HepG2 (cell line): ENCODE measurements at regions not wholly inside any gene's neighbourhood (a gene's known extent, or its start where the extent isn't known, plus 50 kb on each side); places are given as distances from the start of the nearest gene placed in this dataset.

Source experiments
- ATAC-seq: fragments of 200-7000 bp; cut with Tn5 transposase; 3 replicates; pipeline ENCODE4 v1.9.1; 2020; ENCODE audit warnings: mild to moderate bottlenecking, moderate library complexity
- BruUV-seq: library from RNA; stranded (reverse); fragments of 400-500 nt; replicated peaks from 2 replicates; lab custom pipeline; 2021; lab: Mats Ljungman, UMichigan
- CTCF ChIA-PET: fragments of 300-600 bp; formaldehyde crosslinking; extraction: SDS; loops from one replicate; lab custom pipeline; 2021; ENCODE audit warnings: low total read pairs, inconsistent platforms, low intra/inter-chr PET ratio; lab: Yijun Ruan, JAX
- POLR2A ChIA-PET: fragments of 350-600 bp; sonication (Branson Sonifier 250); formaldehyde crosslinking; loops from one replicate; lab custom pipeline; 2020; ENCODE audit warnings: antibody characterized with exemption, inconsistent platforms; lab: Yijun Ruan, JAX
- DNase-seq: peaks from one replicate; pipeline ENCODE4 v3.0.0-alpha.2; 2015; ENCODE audit warnings: low spot score
- FAIRE-seq: peaks from 3 replicates; lab custom pipeline; 2011; peaks lifted over from hg19 to GRCh38; lab: Jason Lieb, UNC
- H2AFZ ChIP-seq: one replicate; pipeline ENCODE4 v1.6.1; 2011; ENCODE audit warnings: low read length, inconsistent platforms
- H3K27ac ChIP-seq: fragments of 300-600 bp; 3 replicates; pipeline ENCODE4 v1.8.0; 2011; ENCODE audit warnings: mixed run types, mild to moderate bottlenecking, mixed read lengths, low read length, inconsistent platforms; ENCODE audit not compliant: insufficient read depth; ENCODE audit errors: extremely low read length
- H3K27me3 ChIP-seq, 2 experiments: fragments of 200-600 bp in 1 of 2; 2 replicates in 1 of 2; 3 replicates in 1 of 2; pipeline versions ENCODE4 v1.6.0 to v1.8.0; 2011; ENCODE audit warnings: low read length in 2 of 2, mild to moderate bottlenecking in 2 of 2, moderate library complexity in 2 of 2, inconsistent platforms in 1 of 2; ENCODE audit not compliant: insufficient read depth in 2 of 2, control insufficient read depth in 1 of 2
- H3K36me3 ChIP-seq, 2 experiments: fragments of 200-600 bp in 1 of 2; replicated peaks in 1 of 2; 2 replicates in 1 of 2; 3 replicates in 1 of 2; pipeline versions ENCODE4 v1.5.1 to v1.8.0; 2011; ENCODE audit warnings: low read length in 2 of 2, inconsistent platforms in 1 of 2; ENCODE audit not compliant: insufficient read depth in 2 of 2, control insufficient read depth in 1 of 2
- H3K4me1 ChIP-seq: 2 replicates; pipeline ENCODE4 v1.5.1; 2012; ENCODE audit warnings: low read length, inconsistent platforms; ENCODE audit not compliant: insufficient read depth
- H3K4me2 ChIP-seq: 2 replicates; pipeline ENCODE4 v1.6.0; 2011; ENCODE audit warnings: low read depth, low read length, inconsistent platforms
- H3K4me3 ChIP-seq, 3 experiments: fragments of 200-600 bp in 1 of 3; sonication (generic), shearing (Covaris generic) in 1 of 3; replicated peaks in 1 of 3; 2 replicates each; pipeline ENCODE4 v1.5.1; 2011 to 2016; ENCODE audit warnings: low read length in 3 of 3, inconsistent platforms in 2 of 3, low read depth in 2 of 3, mild to moderate bottlenecking in 2 of 3, control low read depth in 1 of 3, mixed read lengths in 1 of 3; ENCODE audit not compliant: insufficient read depth in 1 of 3
- H3K79me2 ChIP-seq: one replicate; pipeline ENCODE4 v1.6.1; 2011; ENCODE audit warnings: low read length, inconsistent platforms; ENCODE audit not compliant: insufficient read depth
- H3K9ac ChIP-seq: 2 replicates; pipeline ENCODE4 v1.6.0; 2011; ENCODE audit warnings: mild to moderate bottlenecking, low read depth, low read length, inconsistent platforms; ENCODE audit not compliant: insufficient read depth
- H3K9me3 ChIP-seq: 2 replicates; pipeline ENCODE4 v1.5.1; 2012; ENCODE audit warnings: mild to moderate bottlenecking, low read length
- H4K20me1 ChIP-seq: 2 replicates; pipeline ENCODE4 v1.6.0; 2011; ENCODE audit warnings: inconsistent platforms, mild to moderate bottlenecking, low read length, moderate library complexity; ENCODE audit not compliant: insufficient read depth
- HNF4G ChIP-seq, 2 experiments: sonication (generic) in 1 of 2; formaldehyde crosslinking in 1 of 2; IDR thresholded peaks; 2 replicates each; pipeline versions ENCODE4 v1.4.0 to v1.6.1; 2011 to 2020; ENCODE audit warnings: borderline replicate concordance in 2 of 2, low read depth in 2 of 2, mild to moderate bottlenecking in 2 of 2, low read length in 1 of 2, missing genetic modification reagents in 1 of 2, moderate library complexity in 1 of 2
- MIER3 ChIP-seq: IDR thresholded peaks from 2 replicates; pipeline ENCODE4 v1.6.1; 2016; ENCODE audit warnings: missing compliant biosample characterization, borderline replicate concordance
- POLR2AphosphoS2 ChIP-seq: IDR thresholded peaks from 2 replicates; pipeline ENCODE4 v1.6.1; 2011; ENCODE audit warnings: low read depth, low read length, improper control_type of control experiment
- RFX1 ChIP-seq: fragments of 450-650 bp; IDR thresholded peaks from 2 replicates; pipeline ENCODE4 v1.6.1; 2017
- SKI ChIP-seq: fragments of 450-650 bp; IDR thresholded peaks from one replicate; pipeline ENCODE4 v1.6.1; 2018; ENCODE audit warnings: mild to moderate bottlenecking; ENCODE audit not compliant: partially characterized antibody
- TBP ChIP-seq: sonication (generic); formaldehyde crosslinking; IDR thresholded peaks from 2 replicates; pipeline ENCODE4 v1.5.0; 2020; ENCODE audit warnings: missing genetic modification reagents
- ZFP82 ChIP-seq: sonication (generic); formaldehyde crosslinking; IDR thresholded peaks from 2 replicates; pipeline ENCODE4 v1.5.1; 2020; ENCODE audit warnings: mild to moderate bottlenecking, missing genetic modification reagents, borderline replicate concordance
- ZFX ChIP-seq: sonication (generic); formaldehyde crosslinking; IDR thresholded peaks from 2 replicates; pipeline ENCODE4 v1.4.0; 2020; ENCODE audit warnings: mild to moderate bottlenecking, low read depth, missing genetic modification reagents, moderate library complexity
- ZKSCAN8 ChIP-seq: IDR thresholded peaks from 2 replicates; pipeline ENCODE4 v1.6.1; 2016; ENCODE audit warnings: borderline replicate concordance, missing genetic modification reagents, missing compliant biosample characterization
- ZNF253 ChIP-seq: sonication (generic); formaldehyde crosslinking; IDR thresholded peaks from 2 replicates; pipeline ENCODE4 v1.8.0; 2022; ENCODE audit warnings: mild to moderate bottlenecking, missing genetic modification reagents, borderline replicate concordance
- ZNF546 ChIP-seq: sonication (generic); formaldehyde crosslinking; conservative IDR thresholded peaks from 2 replicates; pipeline ENCODE4 v1.8.1; 2023; ENCODE audit warnings: mild to moderate bottlenecking, missing genetic modification reagents
- WGBS: methylation state at CpG from one replicate; pipeline ENCODE4 v1.1.6; 2017; ENCODE audit warnings: low lambda C conversion rate; 5-methylcytosine and 5-hydroxymethylcytosine counted together
- in situ Hi-C: cut with HindIII; loops from 2 replicates; pipeline ENCODE4 v1.10.0; 2017; ENCODE audit warnings: low pct_unique_long_range_greater_than_20kb; ENCODE audit not compliant: extremely low pct_ligation_motif_present
- intact Hi-C: fragments of 100-400 bp; cut with micrococcal nuclease; formaldehyde crosslinking; loops from one replicate; pipeline ENCODE4 v1.10.0; 2022; ENCODE audit not compliant: unreplicated experiment
- TF ChIP-seq, protein P1 (sequence below): sonication (generic); formaldehyde crosslinking; IDR thresholded peaks from 2 replicates; pipeline ENCODE4 v1.5.0; 2020; ENCODE audit warnings: mild to moderate bottlenecking, missing genetic modification reagents
- TF ChIP-seq, protein P2 (sequence below): sonication (generic); formaldehyde crosslinking; IDR thresholded peaks from 2 replicates; pipeline ENCODE4 v1.4.0; 2020; ENCODE audit warnings: missing genetic modification reagents
- TF ChIP-seq, protein P3 (sequence below): sonication (generic); formaldehyde crosslinking; IDR thresholded peaks from 2 replicates; pipeline ENCODE4 v1.5.0; 2020; ENCODE audit warnings: mild to moderate bottlenecking, missing genetic modification reagents, borderline replicate concordance
- TF ChIP-seq, protein P4 (sequence below): sonication (generic); formaldehyde crosslinking; IDR thresholded peaks from 2 replicates; pipeline ENCODE4 v1.8.1; 2022; ENCODE audit warnings: low read depth, mild to moderate bottlenecking, missing genetic modification reagents

DNA sequence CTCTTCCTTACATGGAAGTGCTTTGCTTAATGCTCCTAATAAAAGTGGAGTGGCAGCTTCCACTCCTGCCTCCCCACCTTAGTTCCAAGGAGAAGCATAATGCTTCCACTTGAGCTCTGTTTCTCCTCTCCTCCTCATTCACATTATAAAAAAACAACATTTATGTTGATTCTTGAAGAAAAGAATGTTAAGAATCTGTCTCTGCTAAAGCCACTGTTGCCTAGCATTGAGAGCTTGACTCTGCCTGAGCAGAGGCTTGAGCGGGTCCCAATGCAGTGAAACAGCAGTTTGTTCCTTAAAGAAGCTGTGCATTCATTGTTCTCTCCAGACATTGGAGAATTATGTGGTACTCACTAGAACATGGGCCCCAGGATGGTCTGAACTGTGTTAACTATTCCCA, 101.5 kb upstream of the GHR start:
- DNase-seq (no peak), FAIRE-seq (no peak), ATAC-seq (no peak)
- no peak for TF ChIP-seq HNF4G (IDR thresholded peaks at IDR 0.05; ENCODE audit: borderline replicate concordance, low read depth, low read length)
- TF ChIP-seq HNF4G (CRISPR knock-in tag; IDR thresholded peaks at IDR 0.05; ENCODE audit: borderline replicate concordance, low read depth): no peak
- no peak for TF ChIP-seq ZKSCAN8 (CRISPR knock-in tag)
- TF ChIP-seq TBP (CRISPR knock-in tag): no peak
- no peak for TF ChIP-seq ZNF253
- TF ChIP-seq RFX1: no peak
- TF ChIP-seq MIER3: no peak
- TF ChIP-seq SKI: no peak
- no peak for TF ChIP-seq POLR2AphosphoS2
- TF ChIP-seq, protein P1, sequence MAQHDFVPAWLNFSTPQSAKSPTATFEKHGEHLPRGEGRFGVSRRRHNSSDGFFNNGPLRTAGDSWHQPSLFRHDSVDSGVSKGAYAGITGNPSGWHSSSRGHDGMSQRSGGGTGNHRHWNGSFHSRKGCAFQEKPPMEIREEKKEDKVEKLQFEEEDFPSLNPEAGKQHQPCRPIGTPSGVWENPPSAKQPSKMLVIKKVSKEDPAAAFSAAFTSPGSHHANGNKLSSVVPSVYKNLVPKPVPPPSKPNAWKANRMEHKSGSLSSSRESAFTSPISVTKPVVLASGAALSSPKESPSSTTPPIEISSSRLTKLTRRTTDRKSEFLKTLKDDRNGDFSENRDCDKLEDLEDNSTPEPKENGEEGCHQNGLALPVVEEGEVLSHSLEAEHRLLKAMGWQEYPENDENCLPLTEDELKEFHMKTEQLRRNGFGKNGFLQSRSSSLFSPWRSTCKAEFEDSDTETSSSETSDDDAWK (CRISPR knock-in tag): no peak
- no peak for TF ChIP-seq ZFP82 (CRISPR knock-in tag)
- TF ChIP-seq, protein P2, sequence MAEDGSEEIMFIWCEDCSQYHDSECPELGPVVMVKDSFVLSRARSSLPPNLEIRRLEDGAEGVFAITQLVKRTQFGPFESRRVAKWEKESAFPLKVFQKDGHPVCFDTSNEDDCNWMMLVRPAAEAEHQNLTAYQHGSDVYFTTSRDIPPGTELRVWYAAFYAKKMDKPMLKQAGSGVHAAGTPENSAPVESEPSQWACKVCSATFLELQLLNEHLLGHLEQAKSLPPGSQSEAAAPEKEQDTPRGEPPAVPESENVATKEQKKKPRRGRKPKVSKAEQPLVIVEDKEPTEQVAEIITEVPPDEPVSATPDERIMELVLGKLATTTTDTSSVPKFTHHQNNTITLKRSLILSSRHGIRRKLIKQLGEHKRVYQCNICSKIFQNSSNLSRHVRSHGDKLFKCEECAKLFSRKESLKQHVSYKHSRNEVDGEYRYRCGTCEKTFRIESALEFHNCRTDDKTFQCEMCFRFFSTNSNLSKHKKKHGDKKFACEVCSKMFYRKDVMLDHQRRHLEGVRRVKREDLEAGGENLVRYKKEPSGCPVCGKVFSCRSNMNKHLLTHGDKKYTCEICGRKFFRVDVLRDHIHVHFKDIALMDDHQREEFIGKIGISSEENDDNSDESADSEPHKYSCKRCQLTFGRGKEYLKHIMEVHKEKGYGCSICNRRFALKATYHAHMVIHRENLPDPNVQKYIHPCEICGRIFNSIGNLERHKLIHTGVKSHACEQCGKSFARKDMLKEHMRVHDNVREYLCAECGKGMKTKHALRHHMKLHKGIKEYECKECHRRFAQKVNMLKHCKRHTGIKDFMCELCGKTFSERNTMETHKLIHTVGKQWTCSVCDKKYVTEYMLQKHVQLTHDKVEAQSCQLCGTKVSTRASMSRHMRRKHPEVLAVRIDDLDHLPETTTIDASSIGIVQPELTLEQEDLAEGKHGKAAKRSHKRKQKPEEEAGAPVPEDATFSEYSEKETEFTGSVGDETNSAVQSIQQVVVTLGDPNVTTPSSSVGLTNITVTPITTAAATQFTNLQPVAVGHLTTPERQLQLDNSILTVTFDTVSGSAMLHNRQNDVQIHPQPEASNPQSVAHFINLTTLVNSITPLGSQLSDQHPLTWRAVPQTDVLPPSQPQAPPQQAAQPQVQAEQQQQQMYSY (CRISPR knock-in tag): no peak
- TF ChIP-seq ZFX (CRISPR knock-in tag): no peak
- TF ChIP-seq ZNF546 (CRISPR knock-in tag): no peak
- TF ChIP-seq, protein P3, sequence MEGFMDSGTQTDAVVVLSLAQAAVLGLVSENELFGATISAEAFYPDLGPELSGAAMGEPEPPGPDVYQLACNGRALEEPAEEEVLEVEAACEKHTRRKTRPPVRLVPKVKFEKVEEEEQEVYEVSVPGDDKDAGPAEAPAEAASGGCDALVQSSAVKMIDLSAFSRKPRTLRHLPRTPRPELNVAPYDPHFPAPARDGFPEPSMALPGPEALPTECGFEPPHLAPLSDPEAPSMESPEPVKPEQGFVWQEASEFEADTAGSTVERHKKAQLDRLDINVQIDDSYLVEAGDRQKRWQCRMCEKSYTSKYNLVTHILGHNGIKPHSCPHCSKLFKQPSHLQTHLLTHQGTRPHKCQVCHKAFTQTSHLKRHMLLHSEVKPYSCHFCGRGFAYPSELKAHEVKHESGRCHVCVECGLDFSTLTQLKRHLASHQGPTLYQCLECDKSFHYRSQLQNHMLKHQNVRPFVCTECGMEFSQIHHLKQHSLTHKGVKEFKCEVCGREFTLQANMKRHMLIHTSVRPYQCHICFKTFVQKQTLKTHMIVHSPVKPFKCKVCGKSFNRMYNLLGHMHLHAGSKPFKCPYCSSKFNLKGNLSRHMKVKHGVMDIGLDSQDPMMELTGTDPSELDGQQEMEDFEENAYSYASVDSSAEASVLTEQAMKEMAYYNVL (CRISPR knock-in tag): no peak
- TF ChIP-seq, protein P4, sequence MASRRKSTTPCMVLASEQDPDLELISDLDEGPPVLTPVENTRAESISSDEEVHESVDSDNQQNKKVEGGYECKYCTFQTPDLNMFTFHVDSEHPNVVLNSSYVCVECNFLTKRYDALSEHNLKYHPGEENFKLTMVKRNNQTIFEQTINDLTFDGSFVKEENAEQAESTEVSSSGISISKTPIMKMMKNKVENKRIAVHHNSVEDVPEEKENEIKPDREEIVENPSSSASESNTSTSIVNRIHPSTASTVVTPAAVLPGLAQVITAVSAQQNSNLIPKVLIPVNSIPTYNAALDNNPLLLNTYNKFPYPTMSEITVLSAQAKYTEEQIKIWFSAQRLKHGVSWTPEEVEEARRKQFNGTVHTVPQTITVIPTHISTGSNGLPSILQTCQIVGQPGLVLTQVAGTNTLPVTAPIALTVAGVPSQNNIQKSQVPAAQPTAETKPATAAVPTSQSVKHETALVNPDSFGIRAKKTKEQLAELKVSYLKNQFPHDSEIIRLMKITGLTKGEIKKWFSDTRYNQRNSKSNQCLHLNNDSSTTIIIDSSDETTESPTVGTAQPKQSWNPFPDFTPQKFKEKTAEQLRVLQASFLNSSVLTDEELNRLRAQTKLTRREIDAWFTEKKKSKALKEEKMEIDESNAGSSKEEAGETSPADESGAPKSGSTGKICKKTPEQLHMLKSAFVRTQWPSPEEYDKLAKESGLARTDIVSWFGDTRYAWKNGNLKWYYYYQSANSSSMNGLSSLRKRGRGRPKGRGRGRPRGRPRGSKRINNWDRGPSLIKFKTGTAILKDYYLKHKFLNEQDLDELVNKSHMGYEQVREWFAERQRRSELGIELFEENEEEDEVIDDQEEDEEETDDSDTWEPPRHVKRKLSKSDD (CRISPR knock-in tag): no peak
- Histone ChIP-seq H3K4me1 (no peaks in the 10 kb centered on the region), H3K4me3 (no peak overlapping the region), H3K36me3 (no peaks in the 10 kb centered on the region), H2AFZ (no peak overlapping the region), H3K4me2 (no peak overlapping the region), H3K79me2 (no peaks in the 10 kb centered on the region), H3K9me3 (peaks cover 26% of the 10 kb centered on the region; the same call in 1 of the 2 replicates), H3K27ac (no peak overlapping the region), H3K9ac (no peak overlapping the region), H4K20me1 (no peaks in the 10 kb centered on the region), H3K27me3 (no peaks in the 10 kb centered on the region)
- POLR2A ChIA-PET: no interaction called here
- no TSS peak for BruUV-seq
- intact Hi-C loops (no loop called here), in situ Hi-C loops (no loop called here)
- CTCF ChIA-PET: no interaction called here
- WGBS: 0% methylated on average over 1 of the region's 1 CpG
